NT2/D1 (cell line): ENCODE measurements at regions not wholly inside any gene's neighbourhood (a gene's known extent, or its start where the extent isn't known, plus 50 kb on each side); places are given as distances from the start of the nearest gene placed in this dataset.

ENCODE experiments used
- SUZ12 ChIP-seq: IDR thresholded peaks from 2 replicates; pipeline ENCODE4 v1.6.1; 2011; ENCODE audit not compliant: insufficient read length, insufficient read depth; ENCODE audit errors: extremely low read depth
- YY1 ChIP-seq: IDR thresholded peaks from 2 replicates; pipeline ENCODE4 v1.6.1; 2011; ENCODE audit not compliant: insufficient read length, insufficient read depth
- ZNF274 ChIP-seq: IDR thresholded peaks from 2 replicates; pipeline ENCODE4 v1.6.1; 2011; ENCODE audit warnings: mild to moderate bottlenecking, low read depth, low read length

DNA sequence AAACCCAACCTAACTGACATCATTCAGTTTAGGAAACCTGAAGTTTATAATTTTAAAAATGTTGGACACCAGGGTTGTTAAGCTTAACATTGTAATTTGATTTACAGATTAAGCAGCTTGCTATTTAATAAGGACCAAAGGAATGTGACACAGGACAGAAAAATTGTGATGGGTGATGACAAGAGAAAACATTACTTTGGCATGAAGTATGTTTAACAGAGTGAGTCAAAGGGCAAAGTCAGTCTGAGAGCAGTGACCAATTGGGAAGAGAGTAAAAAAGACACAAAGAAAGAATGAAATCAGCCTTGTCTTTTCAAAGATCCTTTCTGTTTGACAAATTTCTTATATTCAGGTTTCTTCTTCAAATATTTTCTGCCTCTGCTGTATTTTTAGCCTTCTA is 1301.6 kb downstream of the SI start:
- TF ChIP-seq YY1: no peak
- TF ChIP-seq ZNF274: no peak
- TF ChIP-seq SUZ12: no peak
